ENCODE measurements at regions not wholly inside any gene's neighbourhood (a gene's known extent, or its start where the extent isn't known, plus 50 kb on each side); places are given as distances from the start of the nearest gene placed in this dataset.

- Mint-ChIP-seq H3K9me3 (no peaks in the 10 kb centered on the region), H3K36me3 (ENCODE audit: low read depth) (no peaks in the 10 kb centered on the region), H3K27ac (no peak overlapping the region)
Observed at GRCh38 chr3:132378-132777, 64.2 kb upstream of the CHL1 start.

GRCh38 chr3:132904-133303, 63.7 kb upstream of the CHL1 start:
- no peaks in the 10 kb centered on the region for H3K9me3 Mint-ChIP-seq
- peaks cover 58% of the 10 kb centered on the region for H3K9me3 ChIP-seq (ENCODE audit: control insufficient read depth, low read length)

More at GRCh38 chr3:132378-132777, 64.2 kb upstream of the CHL1 start:
- Histone ChIP-seq H3K4me3 (ENCODE audit: low read length) (no peak overlapping the region), H3K27ac (ENCODE audit: low read depth, low read length) (no peak overlapping the region), H3K9me3 (ENCODE audit: control insufficient read depth, low read length) (peaks cover 59% of the 10 kb centered on the region), H3K27me3 (ENCODE audit: control insufficient read depth, insufficient read depth, low read length, poor library complexity, severe bottlenecking) (no peaks in the 10 kb centered on the region), H3K4me1 (ENCODE audit: control insufficient read depth, insufficient read depth, low read length) (no peaks in the 10 kb centered on the region), H3K36me3 (ENCODE audit: control insufficient read depth, insufficient read depth, low read length) (no peaks in the 10 kb centered on the region), H3K9ac (ENCODE audit: extremely low read depth, low read length, poor library complexity, severe bottlenecking) (no peak overlapping the region)
- no peak for TF ChIP-seq CTCF (conservative IDR thresholded peaks at IDR 0.05)
- Mint-ChIP-seq H3K27me3 (ENCODE audit: insufficient read depth) (peaks cover 21% of the 10 kb centered on the region), H3K4me3 (no peak overlapping the region), H3K4me1 (no peaks in the 10 kb centered on the region)
- DNase-seq = no peak

GRCh38 chr3:140748-141330, 55.7 kb upstream of the CHL1 start:
- 8 to 75% methylated on average over 1 to 5 of the region's 5 CpGs for WGBS, 2 experiments (ENCODE audit: insufficient coverage in 1 of 2, insufficient read length in 1 of 2)
- H3K4me3 Mint-ChIP-seq = no peak overlapping the region
- no peak for TF ChIP-seq CTCF (conservative IDR thresholded peaks at IDR 0.05)
- H3K27me3 Mint-ChIP-seq (ENCODE audit: insufficient read depth) = peaks cover 10% of the 10 kb centered on the region
- Histone ChIP-seq H3K4me1 (ENCODE audit: control insufficient read depth, insufficient read depth, low read length) (no peaks in the 10 kb centered on the region), H3K9ac (ENCODE audit: extremely low read depth, low read length, poor library complexity, severe bottlenecking) (no peak overlapping the region), H3K36me3 (ENCODE audit: control insufficient read depth, insufficient read depth, low read length) (no peaks in the 10 kb centered on the region), H3K9me3 (ENCODE audit: control insufficient read depth, low read length) (peaks cover 86% of the 10 kb centered on the region), H3K27me3 (ENCODE audit: control insufficient read depth, insufficient read depth, low read length, poor library complexity, severe bottlenecking) (no peaks in the 10 kb centered on the region), H3K4me3 (ENCODE audit: low read length) (no peak overlapping the region), H3K27ac (ENCODE audit: low read depth, low read length) (no peak overlapping the region)
- no peaks in the 10 kb centered on the region for H3K36me3 Mint-ChIP-seq (ENCODE audit: low read depth)
- DNase-seq = no peak
- no peaks in the 10 kb centered on the region for H3K9me3 Mint-ChIP-seq
- H3K27ac Mint-ChIP-seq = no peak overlapping the region
- no peaks in the 10 kb centered on the region for H3K4me1 Mint-ChIP-seq

More at GRCh38 chr3:132904-133303, 63.7 kb upstream of the CHL1 start:
- no peak for TF ChIP-seq CTCF (conservative IDR thresholded peaks at IDR 0.05)
- no peak for DNase-seq
- no peaks in the 10 kb centered on the region for H3K4me1 ChIP-seq (ENCODE audit: control insufficient read depth, insufficient read depth, low read length)
- Mint-ChIP-seq H3K27ac (no peak overlapping the region), H3K4me3 (no peak overlapping the region), H3K36me3 (ENCODE audit: low read depth) (no peaks in the 10 kb centered on the region), H3K27me3 (ENCODE audit: insufficient read depth) (peaks cover 15% of the 10 kb centered on the region), H3K4me1 (no peaks in the 10 kb centered on the region)
- H3K27ac ChIP-seq (ENCODE audit: low read depth, low read length) = no peak overlapping the region
- H3K4me3 ChIP-seq (ENCODE audit: low read length) = no peak overlapping the region
- H3K9ac ChIP-seq (ENCODE audit: extremely low read depth, low read length, poor library complexity, severe bottlenecking) = no peak overlapping the region
- 41 to 49% methylated on average over 2 of the region's 2 CpGs for WGBS, 2 experiments (ENCODE audit: insufficient coverage in 1 of 2, insufficient read length in 1 of 2)
- no peaks in the 10 kb centered on the region for H3K36me3 ChIP-seq (ENCODE audit: control insufficient read depth, insufficient read depth, low read length)
- no peaks in the 10 kb centered on the region for H3K27me3 ChIP-seq (ENCODE audit: control insufficient read depth, insufficient read depth, low read length, poor library complexity, severe bottlenecking)

Data from endodermal cell (in vitro differentiated cells).